Endothelial cell of umbilical vein (primary cell): ENCODE measurements at regions not wholly inside any gene's neighbourhood (a gene's known extent, or its start where the extent isn't known, plus 50 kb on each side); places are given as distances from the start of the nearest gene placed in this dataset.

Experiments
- BruUV-seq: library from RNA; stranded (reverse); fragments of 400-500 nt; replicated peaks from 2 replicates; lab custom pipeline; 2021; lab: Mats Ljungman, UMichigan
- CTCF ChIA-PET: fragments of 300-600, 350-600 bp; sonication (Branson Sonifier 250); formaldehyde crosslinking; loops from one replicate; lab custom pipeline; 2021; ENCODE audit warnings: antibody characterized with exemption, inconsistent platforms; lab: Charles Lee
- POLR2A ChIA-PET: fragments of 300-600, 350-600 bp; sonication (Branson Sonifier 250); formaldehyde crosslinking; loops from one replicate; lab custom pipeline; 2021; ENCODE audit warnings: antibody characterized with exemption, inconsistent platforms; lab: Charles Lee
- DNase-seq: peaks from one replicate; pipeline ENCODE4 v3.0.0-alpha.2; 2011; ENCODE audit warnings: low read depth, low spot score
- FAIRE-seq: peaks from 2 replicates; lab custom pipeline; 2011; peaks lifted over from hg19 to GRCh38; lab: Jason Lieb, UNC
- H2AFZ ChIP-seq: 2 replicates; pipeline ENCODE4 v1.6.0; 2012; ENCODE audit warnings: low read depth, low read length, control low read depth, inconsistent platforms
- H3K27ac ChIP-seq: 2 replicates; pipeline ENCODE4 v1.5.1; 2011; ENCODE audit warnings: low read depth, mild to moderate bottlenecking, control low read depth, low read length, moderate library complexity; ENCODE audit not compliant: insufficient read depth
- H3K27me3 ChIP-seq, 2 experiments: 2 replicates each; pipeline versions ENCODE4 v1.6.0 to v1.6.1; 2011; ENCODE audit warnings: low read length in 2 of 2, mixed read lengths in 1 of 2; ENCODE audit not compliant: control insufficient read depth in 2 of 2, insufficient read depth in 2 of 2
- H3K36me3 ChIP-seq, 2 experiments: 2 replicates in 1 of 2; 3 replicates in 1 of 2; pipeline ENCODE4 v1.5.1; 2011; ENCODE audit warnings: low read length in 2 of 2, mild to moderate bottlenecking in 1 of 2, moderate library complexity in 1 of 2; ENCODE audit not compliant: control insufficient read depth in 2 of 2, insufficient read depth in 2 of 2; ENCODE audit errors: extremely low read depth in 1 of 2
- H3K4me1 ChIP-seq: 3 replicates; pipeline ENCODE4 v1.5.1; 2011; ENCODE audit warnings: mild to moderate bottlenecking, low read length; ENCODE audit not compliant: control insufficient read depth, insufficient read depth; ENCODE audit errors: extremely low read depth
- H3K4me2 ChIP-seq: 2 replicates; pipeline ENCODE4 v1.6.1; 2011; ENCODE audit warnings: low read length, control low read depth, mixed read lengths; ENCODE audit not compliant: insufficient read depth
- H3K4me3 ChIP-seq, 3 experiments: fragments of 200-600 bp in 1 of 3; sonication (generic), shearing (Covaris generic) in 1 of 3; replicated peaks in 1 of 3; 2 replicates each; pipeline ENCODE4 v1.5.1; 2011 to 2016; ENCODE audit warnings: control low read depth in 3 of 3, low read length in 3 of 3, mild to moderate bottlenecking in 2 of 3, inconsistent platforms in 1 of 3, low read depth in 1 of 3, moderate library complexity in 1 of 3; ENCODE audit not compliant: insufficient read depth in 1 of 3
- H3K79me2 ChIP-seq: 2 replicates; pipeline ENCODE4 v1.6.0; 2012; ENCODE audit warnings: low read length, inconsistent platforms; ENCODE audit not compliant: control insufficient read depth, insufficient read depth
- H3K9ac ChIP-seq: replicated peaks from 2 replicates; pipeline ENCODE3; 2011; ENCODE audit warnings: low read length, control low read depth; ENCODE audit not compliant: insufficient read depth; ENCODE audit errors: extremely low read depth
- H3K9me1 ChIP-seq: replicated peaks from 3 replicates; pipeline ENCODE4 v1.6.0; 2011; ENCODE audit warnings: mild to moderate bottlenecking, low read length; ENCODE audit not compliant: control insufficient read depth, insufficient read depth; ENCODE audit errors: extremely low read depth
- H3K9me3 ChIP-seq: replicated peaks from 2 replicates; pipeline ENCODE4 v1.5.1; 2012; ENCODE audit warnings: low read length, inconsistent platforms; ENCODE audit not compliant: control insufficient read depth, insufficient read depth
- H4K20me1 ChIP-seq: replicated peaks from 2 replicates; pipeline ENCODE3; 2011; ENCODE audit warnings: mild to moderate bottlenecking, low read length; ENCODE audit not compliant: control insufficient read depth, insufficient read depth; ENCODE audit errors: extremely low read depth
- EZH2 ChIP-seq: IDR thresholded peaks from 2 replicates; pipeline ENCODE4 v1.6.1; 2012; ENCODE audit warnings: borderline replicate concordance, low read depth, mild to moderate bottlenecking, moderate library complexity, low read length, inconsistent platforms; ENCODE audit not compliant: severe bottlenecking
- FOS ChIP-seq: IDR thresholded peaks from 2 replicates; pipeline ENCODE4 v1.6.1; 2011; ENCODE audit warnings: mild to moderate bottlenecking, low read length, moderate library complexity, borderline replicate concordance; ENCODE audit not compliant: insufficient read depth
- GATA2 ChIP-seq: IDR thresholded peaks from 2 replicates; pipeline ENCODE4 v1.7.0; 2011; ENCODE audit warnings: low read depth, mild to moderate bottlenecking, moderate library complexity, mixed read lengths, low read length; ENCODE audit not compliant: insufficient read length, insufficient read depth
- JUN ChIP-seq: IDR thresholded peaks from 2 replicates; pipeline ENCODE4 v1.6.1; 2011; ENCODE audit warnings: borderline replicate concordance, low read depth; ENCODE audit not compliant: insufficient read length, insufficient read depth
- MYC ChIP-seq: IDR thresholded peaks from one replicate; pipeline ENCODE4 v1.6.1; 2011; ENCODE audit warnings: mild to moderate bottlenecking, low read depth, low read length
- POLR2A ChIP-seq: IDR thresholded peaks from 2 replicates; pipeline ENCODE4 v1.6.1; 2012; ENCODE audit warnings: low read depth, mild to moderate bottlenecking, control low read depth, low read length
- POLR2AphosphoS5 ChIP-seq: IDR thresholded peaks from 2 replicates; pipeline ENCODE4 v1.6.1; 2012; ENCODE audit warnings: low read depth, mild to moderate bottlenecking, control low read depth, low read length, moderate library complexity; ENCODE audit not compliant: insufficient read depth
- dilution Hi-C: fragments of 300-500 bp; cut with MboI; formaldehyde crosslinking; loops from one replicate; pipeline ENCODE4 v1.15.0; 2019; ENCODE audit warnings: low sequenced_read_pairs; ENCODE audit not compliant: extremely low pct_ligation_motif_present
- intact Hi-C: fragments of 100-400 bp; cut with micrococcal nuclease; formaldehyde crosslinking; loops from one replicate; pipeline ENCODE4 v1.10.0; 2022
- TF ChIP-seq, protein P1 (sequence below): IDR thresholded peaks from 2 replicates; pipeline ENCODE4 v1.6.1; 2011; ENCODE audit not compliant: insufficient read depth, insufficient read length
- TF ChIP-seq, protein P2 (sequence below), 2 donors: IDR thresholded peaks; 1 replicate in 1 of 2; 2 replicates in 1 of 2; pipeline ENCODE4 v1.5.1; 2011; ENCODE audit warnings: low read length in 2 of 2, mild to moderate bottlenecking in 2 of 2, moderate library complexity in 2 of 2, control low read depth in 1 of 2, inconsistent platforms in 1 of 2, low read depth in 1 of 2; ENCODE audit not compliant: insufficient read depth in 1 of 2; ENCODE audit errors: extremely low read depth in 1 of 2

DNA sequence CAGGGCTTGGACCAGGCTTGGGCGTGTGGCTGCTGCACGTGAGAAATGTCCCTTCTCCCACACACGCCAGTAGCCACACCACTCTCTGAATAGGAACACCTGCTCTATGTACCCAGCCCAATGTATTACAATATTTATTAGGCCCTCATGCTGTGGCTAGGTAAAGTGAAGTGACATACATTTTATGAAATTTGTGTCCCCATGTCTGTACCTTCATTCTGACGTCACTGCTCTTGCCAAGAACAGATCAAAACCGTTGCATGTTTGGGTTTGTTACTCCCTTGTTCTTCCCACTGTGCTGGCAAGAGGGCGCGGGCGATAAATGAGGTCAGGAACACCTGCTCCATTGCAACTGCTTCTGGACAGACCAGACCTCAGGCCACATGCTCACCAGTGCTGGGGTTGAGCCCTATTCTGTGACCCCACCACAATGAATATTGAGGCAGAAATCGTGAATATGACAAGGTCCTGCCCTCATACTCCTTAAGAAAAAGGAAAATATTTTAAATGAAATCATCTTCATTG is 436.4 kb upstream of the SALL3 start:
- POLR2A ChIA-PET = no interaction called here
- FAIRE-seq = no peak
- H3K36me3 ChIP-seq = no peaks in the 10 kb centered on the region

DNA sequence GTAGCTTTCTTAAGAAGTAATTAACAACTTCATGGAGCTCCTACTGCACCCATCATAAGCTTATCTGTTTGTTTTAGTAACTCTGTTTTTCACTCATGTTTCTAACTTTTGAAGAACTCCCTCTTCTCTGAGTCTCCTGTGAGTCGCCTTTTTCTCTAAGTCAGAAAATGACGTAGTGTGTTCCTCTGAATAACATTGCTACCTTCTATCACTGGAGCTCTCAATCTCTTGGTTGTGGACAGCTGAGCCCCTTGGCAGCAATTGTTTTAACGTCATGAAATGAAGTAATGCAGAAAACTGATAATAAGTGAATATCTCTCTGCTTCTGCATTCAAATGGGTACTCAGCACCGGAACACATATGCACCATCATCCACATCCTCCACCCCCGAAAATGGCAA is 433.3 kb upstream of the SALL3 start:
- no peaks in the 10 kb centered on the region for H3K27me3 ChIP-seq
- POLR2A ChIA-PET = no interaction called here
- H3K4me2 ChIP-seq = no peak overlapping the region
- no peaks in the 10 kb centered on the region for H4K20me1 ChIP-seq
- no peaks in the 10 kb centered on the region for H3K9me1 ChIP-seq
- no peak overlapping the region for H2AFZ ChIP-seq
- DNase-seq (no peak), FAIRE-seq (no peak)
- CTCF ChIA-PET = no interaction called here
- dilution Hi-C loops (no loop called here), intact Hi-C loops (no loop called here)
- H3K79me2 ChIP-seq = no peaks in the 10 kb centered on the region
- no peak overlapping the region for H3K9ac ChIP-seq
- TF ChIP-seq, protein P1, sequence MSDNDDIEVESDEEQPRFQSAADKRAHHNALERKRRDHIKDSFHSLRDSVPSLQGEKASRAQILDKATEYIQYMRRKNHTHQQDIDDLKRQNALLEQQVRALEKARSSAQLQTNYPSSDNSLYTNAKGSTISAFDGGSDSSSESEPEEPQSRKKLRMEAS = no peak
- TF ChIP-seq, protein P2, sequence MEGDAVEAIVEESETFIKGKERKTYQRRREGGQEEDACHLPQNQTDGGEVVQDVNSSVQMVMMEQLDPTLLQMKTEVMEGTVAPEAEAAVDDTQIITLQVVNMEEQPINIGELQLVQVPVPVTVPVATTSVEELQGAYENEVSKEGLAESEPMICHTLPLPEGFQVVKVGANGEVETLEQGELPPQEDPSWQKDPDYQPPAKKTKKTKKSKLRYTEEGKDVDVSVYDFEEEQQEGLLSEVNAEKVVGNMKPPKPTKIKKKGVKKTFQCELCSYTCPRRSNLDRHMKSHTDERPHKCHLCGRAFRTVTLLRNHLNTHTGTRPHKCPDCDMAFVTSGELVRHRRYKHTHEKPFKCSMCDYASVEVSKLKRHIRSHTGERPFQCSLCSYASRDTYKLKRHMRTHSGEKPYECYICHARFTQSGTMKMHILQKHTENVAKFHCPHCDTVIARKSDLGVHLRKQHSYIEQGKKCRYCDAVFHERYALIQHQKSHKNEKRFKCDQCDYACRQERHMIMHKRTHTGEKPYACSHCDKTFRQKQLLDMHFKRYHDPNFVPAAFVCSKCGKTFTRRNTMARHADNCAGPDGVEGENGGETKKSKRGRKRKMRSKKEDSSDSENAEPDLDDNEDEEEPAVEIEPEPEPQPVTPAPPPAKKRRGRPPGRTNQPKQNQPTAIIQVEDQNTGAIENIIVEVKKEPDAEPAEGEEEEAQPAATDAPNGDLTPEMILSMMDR (IDR thresholded peaks at IDR 0.05; ENCODE audit: extremely low read depth in 1 of 2, insufficient read depth in 1 of 2, low read depth in 1 of 2, low read length in 2 of 2) = no peak
- TF ChIP-seq POLR2AphosphoS5 = no peak
- TF ChIP-seq POLR2A = no peak
- no peak for TF ChIP-seq GATA2
- TF ChIP-seq JUN = no peak
- TF ChIP-seq EZH2 = no peak
- no peak for TF ChIP-seq MYC
- TF ChIP-seq FOS = no peak
- BruUV-seq = no TSS peak
- no peaks in the 10 kb centered on the region for H3K4me1 ChIP-seq
- no peak overlapping the region for H3K4me3 ChIP-seq
- H3K27ac ChIP-seq = no peak overlapping the region
- peaks cover 3% of the 10 kb centered on the region for H3K9me3 ChIP-seq
- no peaks in the 10 kb centered on the region for H3K36me3 ChIP-seq

More for the DNA sequence above, 436.4 kb upstream of the SALL3 start:
- no peaks in the 10 kb centered on the region for H3K79me2 ChIP-seq
- no peak overlapping the region for H3K4me3 ChIP-seq
- H3K27ac ChIP-seq = no peak overlapping the region
- H3K9me1 ChIP-seq = no peaks in the 10 kb centered on the region
- no peaks in the 10 kb centered on the region for H3K9me3 ChIP-seq
- no peak overlapping the region for H3K4me2 ChIP-seq
- intact Hi-C loops (no loop called here), dilution Hi-C loops (no loop called here)
- no peak overlapping the region for H3K9ac ChIP-seq
- H3K4me1 ChIP-seq = no peaks in the 10 kb centered on the region
- no peak for DNase-seq
- no peak overlapping the region for H2AFZ ChIP-seq
- CTCF ChIA-PET = no interaction called here
- TF ChIP-seq JUN = no peak
- TF ChIP-seq MYC = no peak
- no peak for TF ChIP-seq GATA2
- TF ChIP-seq, protein P2 (IDR thresholded peaks at IDR 0.05; ENCODE audit: extremely low read depth in 1 of 2, insufficient read depth in 1 of 2, low read depth in 1 of 2, low read length in 2 of 2) = no peak
- H3K27me3 ChIP-seq = no peaks in the 10 kb centered on the region
- BruUV-seq = no TSS peak
- no peaks in the 10 kb centered on the region for H4K20me1 ChIP-seq
